Left ventricle myocardium inferior (tissue), 1 donor: ENCODE measurements at regions not wholly inside any gene's neighbourhood (a gene's known extent, or its start where the extent isn't known, plus 50 kb on each side); places are given as distances from the start of the nearest gene placed in this dataset.

Experiments
- DNase-seq: peaks from one replicate; pipeline ENCODE4 v3.0.0-alpha.2; 2020
- H3K27ac ChIP-seq: fragments of 200-600 bp; replicated peaks from 2 replicates; pipeline ENCODE4 v1.8.0; 2021
- H3K27me3 ChIP-seq: fragments of 200-600 bp; 2 replicates; pipeline ENCODE4 v1.8.0; 2021; ENCODE audit warnings: low read depth
- H3K36me3 ChIP-seq: fragments of 200-600 bp; 2 replicates; pipeline ENCODE4 v1.8.0; 2021
- H3K4me1 ChIP-seq: fragments of 200-600 bp; 2 replicates; pipeline ENCODE4 v1.8.0; 2021
- H3K4me3 ChIP-seq: fragments of 200-600 bp; 2 replicates; pipeline ENCODE4 v1.8.0; 2021; ENCODE audit warnings: mild to moderate bottlenecking, moderate library complexity
- H3K9me3 ChIP-seq: fragments of 200-600 bp; replicated peaks from 2 replicates; pipeline ENCODE4 v1.8.0; 2021
- intact Hi-C: fragments of 100-400 bp; cut with micrococcal nuclease; formaldehyde crosslinking; loops from one replicate; pipeline ENCODE4 v1.11.0; 2022
- TF ChIP-seq, protein P1 (sequence below): fragments of 200-600 bp; IDR thresholded peaks from 2 replicates; pipeline ENCODE4 v1.8.0; 2021; ENCODE audit warnings: antibody characterized with exemption, mild to moderate bottlenecking, borderline replicate concordance
- donor health status: DM: no; HTN: yes; CAD: no; lungs with severe emphysema.

DNA sequence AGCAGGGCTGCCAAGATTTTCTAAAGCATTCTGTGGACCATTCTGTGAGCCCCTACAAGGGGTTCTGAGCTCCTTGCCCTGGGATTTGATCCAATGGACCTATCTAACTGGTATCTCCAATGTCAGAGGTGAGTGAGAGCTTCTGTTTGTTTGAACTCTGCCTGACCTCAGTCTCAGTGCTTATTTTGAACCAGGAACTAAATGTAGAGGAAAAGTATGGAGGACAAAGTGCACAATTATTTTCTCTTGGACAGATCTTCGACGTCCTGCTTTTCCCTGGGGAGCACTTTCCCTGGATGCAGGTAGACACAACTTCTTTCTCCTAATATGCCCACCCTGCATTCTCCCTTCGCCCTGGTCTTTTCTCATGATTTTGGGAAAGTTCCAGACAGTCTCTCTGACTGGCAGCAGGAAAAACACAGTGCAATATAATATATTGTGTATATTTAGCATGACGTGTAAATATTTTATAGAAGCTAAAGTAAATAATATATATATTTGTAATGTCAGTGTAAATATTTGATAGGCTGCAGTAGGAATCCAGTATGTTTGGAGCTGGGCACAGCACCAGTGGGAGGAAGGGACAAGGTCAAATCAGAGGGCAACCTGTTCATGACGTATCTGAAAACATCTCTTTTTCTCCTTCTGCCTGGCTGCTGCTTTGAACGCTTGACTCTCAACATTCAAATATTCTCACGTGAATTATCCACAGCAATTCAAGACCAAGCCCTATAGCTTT, 184.0 kb upstream of the LYZL1 start:
- H3K9me3 ChIP-seq: no peaks in the 10 kb centered on the region
- no peaks in the 10 kb centered on the region for H3K27me3 ChIP-seq
- H3K36me3 ChIP-seq: no peaks in the 10 kb centered on the region
- DNase-seq: no peak
- intact Hi-C loops: no loop called here
- no peak overlapping the region for H3K27ac ChIP-seq
- H3K4me1 ChIP-seq: no peaks in the 10 kb centered on the region
- H3K4me3 ChIP-seq: no peak overlapping the region
- TF ChIP-seq, protein P1, sequence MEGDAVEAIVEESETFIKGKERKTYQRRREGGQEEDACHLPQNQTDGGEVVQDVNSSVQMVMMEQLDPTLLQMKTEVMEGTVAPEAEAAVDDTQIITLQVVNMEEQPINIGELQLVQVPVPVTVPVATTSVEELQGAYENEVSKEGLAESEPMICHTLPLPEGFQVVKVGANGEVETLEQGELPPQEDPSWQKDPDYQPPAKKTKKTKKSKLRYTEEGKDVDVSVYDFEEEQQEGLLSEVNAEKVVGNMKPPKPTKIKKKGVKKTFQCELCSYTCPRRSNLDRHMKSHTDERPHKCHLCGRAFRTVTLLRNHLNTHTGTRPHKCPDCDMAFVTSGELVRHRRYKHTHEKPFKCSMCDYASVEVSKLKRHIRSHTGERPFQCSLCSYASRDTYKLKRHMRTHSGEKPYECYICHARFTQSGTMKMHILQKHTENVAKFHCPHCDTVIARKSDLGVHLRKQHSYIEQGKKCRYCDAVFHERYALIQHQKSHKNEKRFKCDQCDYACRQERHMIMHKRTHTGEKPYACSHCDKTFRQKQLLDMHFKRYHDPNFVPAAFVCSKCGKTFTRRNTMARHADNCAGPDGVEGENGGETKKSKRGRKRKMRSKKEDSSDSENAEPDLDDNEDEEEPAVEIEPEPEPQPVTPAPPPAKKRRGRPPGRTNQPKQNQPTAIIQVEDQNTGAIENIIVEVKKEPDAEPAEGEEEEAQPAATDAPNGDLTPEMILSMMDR: no peak

DNA sequence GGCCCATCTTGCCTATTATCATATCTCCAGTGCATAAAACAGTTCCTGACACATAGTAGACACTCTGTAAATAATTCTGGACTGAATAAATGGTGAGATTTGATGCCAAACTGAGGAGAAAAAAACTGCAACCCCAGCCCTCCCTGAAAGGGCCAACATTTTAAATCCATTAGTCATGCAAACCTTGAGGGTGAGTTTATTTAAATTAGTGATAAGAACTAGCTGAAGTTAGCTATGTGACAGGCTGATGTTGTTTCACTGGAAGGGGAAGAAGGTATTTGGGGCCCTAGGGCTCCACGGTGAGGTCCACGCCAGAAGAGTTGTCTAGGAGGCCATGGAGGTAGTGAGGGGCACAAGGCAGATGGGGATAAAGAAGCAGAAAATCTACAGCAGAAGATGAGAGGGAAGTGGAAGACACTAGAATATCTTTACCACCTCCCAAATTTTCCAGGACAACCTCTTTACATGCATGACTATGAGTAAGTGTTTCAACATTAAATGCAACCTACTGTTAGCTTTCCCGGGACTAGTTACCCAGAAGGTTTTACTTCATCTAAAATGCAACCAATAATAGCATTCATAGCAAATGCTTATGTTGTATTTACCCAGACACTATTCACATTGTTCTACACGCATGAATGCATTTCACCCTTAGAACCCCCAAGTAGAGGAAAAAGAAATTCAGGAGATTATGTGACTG, 183.2 kb upstream of the LYZL1 start:
- TF ChIP-seq, protein P1: no peak
- Histone ChIP-seq H3K4me1 (no peaks in the 10 kb centered on the region), H3K4me3 (no peak overlapping the region), H3K27me3 (no peaks in the 10 kb centered on the region), H3K27ac (no peak overlapping the region), H3K36me3 (no peaks in the 10 kb centered on the region), H3K9me3 (no peaks in the 10 kb centered on the region)
- intact Hi-C loops: no loop called here
- DNase-seq: no peak

DNA sequence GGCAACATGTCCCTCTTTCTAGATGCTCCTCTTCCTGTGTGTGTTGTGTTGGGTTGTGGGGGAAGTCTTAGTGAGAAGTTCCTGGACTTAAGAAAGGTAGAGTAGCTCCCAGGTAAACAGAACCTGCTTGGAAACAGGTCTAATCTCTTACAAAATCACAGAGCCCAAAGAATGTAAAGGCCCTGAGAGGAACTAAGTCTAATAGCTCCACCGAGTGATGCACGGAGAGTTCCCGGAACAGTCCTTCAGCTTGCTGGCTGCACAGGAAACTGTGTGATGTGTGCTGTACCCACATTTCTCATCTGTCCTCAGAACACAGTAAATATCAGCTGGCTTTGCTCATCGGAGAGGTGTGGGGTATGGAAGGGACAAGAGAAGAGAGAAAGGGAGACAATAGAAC, 182.6 kb upstream of the LYZL1 start:
- Histone ChIP-seq H3K9me3 (no peaks in the 10 kb centered on the region), H3K4me3 (no peak overlapping the region), H3K4me1 (no peaks in the 10 kb centered on the region), H3K27ac (no peak overlapping the region), H3K36me3 (no peaks in the 10 kb centered on the region), H3K27me3 (no peaks in the 10 kb centered on the region)
- intact Hi-C loops: no loop called here
- no peak for DNase-seq
- TF ChIP-seq, protein P1: no peak

DNA sequence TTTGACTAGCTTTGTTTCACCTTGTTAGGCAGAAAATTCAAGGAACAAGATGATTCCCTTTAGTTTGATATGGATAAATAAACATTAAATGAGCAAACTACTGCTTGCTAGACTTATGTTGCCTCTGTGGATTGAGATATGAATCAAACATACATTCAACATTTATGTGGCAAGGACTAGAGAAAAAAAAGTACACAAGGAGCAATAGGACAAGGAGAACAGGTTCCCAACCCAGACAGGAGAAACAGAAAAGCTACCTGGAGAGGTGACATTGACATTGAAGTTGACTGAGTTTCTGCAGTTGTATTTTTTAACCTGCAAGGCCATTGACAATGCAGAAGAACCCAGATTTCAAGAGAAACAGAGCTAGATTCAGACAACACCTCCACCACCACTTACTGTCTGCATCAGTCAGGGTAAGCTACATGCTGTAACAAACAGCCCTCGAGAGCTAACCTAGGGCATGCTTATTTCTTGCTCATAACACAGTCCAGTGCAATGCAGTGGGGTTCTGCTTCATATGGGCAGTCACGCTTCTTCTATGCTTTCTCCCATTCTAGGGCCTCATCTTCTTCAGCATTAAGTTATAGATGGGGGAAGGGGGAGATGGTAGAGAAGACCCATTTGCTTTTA, 180.9 kb upstream of the LYZL1 start:
- Histone ChIP-seq H3K36me3 (no peaks in the 10 kb centered on the region), H3K27ac (no peak overlapping the region), H3K4me1 (no peaks in the 10 kb centered on the region), H3K27me3 (peaks cover 8% of the 10 kb centered on the region), H3K4me3 (no peak overlapping the region), H3K9me3 (no peaks in the 10 kb centered on the region)
- no peak for DNase-seq
- TF ChIP-seq, protein P1: no peak
- intact Hi-C loops: no loop called here

DNA sequence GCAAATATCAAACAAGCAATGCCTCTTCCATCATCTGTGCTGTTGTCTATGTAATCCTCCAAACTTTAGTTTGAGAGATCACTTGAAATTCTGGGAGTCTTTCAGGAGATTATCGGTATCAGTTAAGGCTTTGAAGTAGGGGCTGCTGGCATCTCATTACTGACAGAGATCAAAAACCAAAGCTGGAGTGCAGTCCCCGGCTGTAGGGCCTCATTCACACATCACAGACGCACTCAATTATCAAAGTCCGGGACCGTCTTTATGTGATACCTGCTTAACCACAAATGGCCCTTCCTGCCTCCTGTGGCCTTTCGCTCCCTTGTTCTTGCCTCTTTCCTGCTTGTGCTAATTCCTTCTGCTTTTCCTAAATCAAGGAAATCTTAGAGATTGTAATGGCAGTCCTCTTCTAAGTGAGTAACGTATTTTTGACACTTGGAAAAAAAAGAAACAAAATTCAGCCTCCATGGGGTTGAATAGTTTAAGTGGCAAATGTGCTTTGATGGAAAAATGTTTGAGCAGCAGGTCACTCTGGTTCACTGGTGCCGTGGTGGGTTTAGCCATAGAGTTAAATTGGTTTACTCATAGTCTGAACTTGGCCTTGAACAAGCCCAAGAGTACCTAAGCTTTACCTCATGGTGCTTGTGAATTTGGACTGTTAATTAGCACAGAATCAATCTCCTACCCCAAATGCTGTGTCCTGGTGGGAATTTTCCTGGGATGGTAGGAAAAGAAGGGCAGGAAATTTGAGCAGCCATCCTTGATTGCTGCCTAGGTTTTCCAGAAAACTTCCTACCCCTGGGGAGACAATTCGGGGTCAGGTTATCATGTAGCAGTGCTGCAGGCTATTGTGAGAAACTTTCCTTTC, 178.9 kb upstream of the LYZL1 start:
- Histone ChIP-seq H3K4me3 (no peak overlapping the region), H3K27ac (no peak overlapping the region), H3K27me3 (peaks cover 14% of the 10 kb centered on the region), H3K4me1 (no peaks in the 10 kb centered on the region), H3K9me3 (no peaks in the 10 kb centered on the region), H3K36me3 (no peaks in the 10 kb centered on the region)
- DNase-seq: no peak
- TF ChIP-seq, protein P1: no peak
- intact Hi-C loops: no loop called here
